HL-60 (cell line): ENCODE measurements at regions not wholly inside any gene's neighbourhood (a gene's known extent, or its start where the extent isn't known, plus 50 kb on each side); places are given as distances from the start of the nearest gene placed in this dataset.

Experiments
- DNase-seq, 2 experiments: peaks; one replicate each; pipeline ENCODE4 v3.0.0-alpha.2; 2010 to 2020; ENCODE audit warnings: low read depth in 1 of 2, low spot score in 1 of 2
- H3K27ac ChIP-seq: fragments of 250-450 bp; sonication (Bioruptor Pico); replicated peaks from 2 replicates; pipeline ENCODE4 v1.5.1; 2020; ENCODE audit warnings: mild to moderate bottlenecking, moderate library complexity
- H3K27me3 ChIP-seq: fragments of 250-450 bp; sonication (Bioruptor Pico); 2 replicates; pipeline ENCODE4 v1.5.1; 2021; ENCODE audit warnings: mild to moderate bottlenecking, moderate library complexity; ENCODE audit not compliant: insufficient read depth, poor library complexity, severe bottlenecking
- H3K4me3 ChIP-seq: replicated peaks from 2 replicates; pipeline ENCODE4 v1.5.1; 2011; ENCODE audit warnings: mild to moderate bottlenecking, control low read depth, low read length; ENCODE audit not compliant: insufficient read depth
- GABPA ChIP-seq: IDR thresholded peaks from 2 replicates; pipeline ENCODE4 v1.6.1; 2012; ENCODE audit warnings: low read depth
- POLR2AphosphoS5 ChIP-seq: IDR thresholded peaks from 2 replicates; pipeline ENCODE4 v1.6.1; 2012; ENCODE audit warnings: low read depth
- REST ChIP-seq: IDR thresholded peaks from 2 replicates; pipeline ENCODE4 v1.6.1; 2012; ENCODE audit warnings: low read depth; ENCODE audit not compliant: insufficient replicate concordance
- SPI1 ChIP-seq: IDR thresholded peaks from 2 replicates; pipeline ENCODE4 v1.6.1; 2012; ENCODE audit warnings: low read depth, mild to moderate bottlenecking, borderline replicate concordance
- TF ChIP-seq, protein P1 (sequence below): IDR thresholded peaks from one replicate; pipeline ENCODE4 v1.5.1; 2011; ENCODE audit warnings: low read length, control low read depth, inconsistent platforms; ENCODE audit not compliant: insufficient read depth

- TF ChIP-seq GABPA (no peak), REST (no peak), SPI1 (no peak)
- no peak for DNase-seq
- Histone ChIP-seq H3K4me3 (no peak overlapping the region), H3K27me3 (no peaks in the 10 kb centered on the region), H3K27ac (no peak overlapping the region)
These were observed 253.8 kb upstream of the RAB4A start for GRCh38 chr1:229017091-229017490.

- H3K27ac ChIP-seq: no peak overlapping the region
- H3K27me3 ChIP-seq: no peaks in the 10 kb centered on the region
- no peak for DNase-seq
- TF ChIP-seq, protein P1, sequence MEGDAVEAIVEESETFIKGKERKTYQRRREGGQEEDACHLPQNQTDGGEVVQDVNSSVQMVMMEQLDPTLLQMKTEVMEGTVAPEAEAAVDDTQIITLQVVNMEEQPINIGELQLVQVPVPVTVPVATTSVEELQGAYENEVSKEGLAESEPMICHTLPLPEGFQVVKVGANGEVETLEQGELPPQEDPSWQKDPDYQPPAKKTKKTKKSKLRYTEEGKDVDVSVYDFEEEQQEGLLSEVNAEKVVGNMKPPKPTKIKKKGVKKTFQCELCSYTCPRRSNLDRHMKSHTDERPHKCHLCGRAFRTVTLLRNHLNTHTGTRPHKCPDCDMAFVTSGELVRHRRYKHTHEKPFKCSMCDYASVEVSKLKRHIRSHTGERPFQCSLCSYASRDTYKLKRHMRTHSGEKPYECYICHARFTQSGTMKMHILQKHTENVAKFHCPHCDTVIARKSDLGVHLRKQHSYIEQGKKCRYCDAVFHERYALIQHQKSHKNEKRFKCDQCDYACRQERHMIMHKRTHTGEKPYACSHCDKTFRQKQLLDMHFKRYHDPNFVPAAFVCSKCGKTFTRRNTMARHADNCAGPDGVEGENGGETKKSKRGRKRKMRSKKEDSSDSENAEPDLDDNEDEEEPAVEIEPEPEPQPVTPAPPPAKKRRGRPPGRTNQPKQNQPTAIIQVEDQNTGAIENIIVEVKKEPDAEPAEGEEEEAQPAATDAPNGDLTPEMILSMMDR: no peak
- TF ChIP-seq GABPA: no peak
- TF ChIP-seq POLR2AphosphoS5: no peak
- TF ChIP-seq REST: no peak
- no peak for TF ChIP-seq SPI1
- no peak overlapping the region for H3K4me3 ChIP-seq
These were observed 252.1 kb upstream of the RAB4A start for GRCh38 chr1:229018674-229019295.

DNA sequence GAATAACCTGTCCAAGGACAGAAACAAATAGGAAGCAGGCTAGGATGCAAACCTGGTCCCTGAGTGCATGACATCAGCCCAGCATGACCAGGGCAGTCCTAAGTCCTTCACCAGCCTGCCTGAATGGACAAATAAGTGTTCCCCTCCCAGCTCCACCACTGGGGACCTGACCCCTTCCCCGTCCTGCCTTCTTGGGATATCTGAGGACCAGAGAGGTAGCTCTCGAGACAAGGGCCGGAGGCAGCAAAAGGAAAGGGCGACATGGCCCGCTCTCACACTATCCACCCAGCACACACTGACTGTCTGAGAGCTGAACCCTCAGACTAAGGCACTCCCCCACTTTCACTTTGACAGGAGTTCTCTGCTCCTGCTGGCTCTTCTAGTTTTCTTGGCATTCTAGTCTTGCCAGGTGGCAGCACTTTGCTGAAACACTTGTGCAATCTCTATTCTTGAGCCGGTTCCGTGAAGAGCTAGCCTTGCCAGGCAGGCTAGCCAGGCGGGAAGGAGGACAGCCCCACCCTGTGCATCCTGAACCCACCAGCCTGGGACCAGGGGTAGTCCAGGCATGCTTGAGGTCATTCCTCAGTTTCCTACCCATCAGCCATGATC is 251.1 kb upstream of the RAB4A start:
- DNase-seq: no peak
- Histone ChIP-seq H3K4me3 (no peak overlapping the region), H3K27me3 (no peaks in the 10 kb centered on the region), H3K27ac (no peak overlapping the region)
- TF ChIP-seq SPI1: no peak
- no peak for TF ChIP-seq REST
- TF ChIP-seq, protein P1: no peak
- TF ChIP-seq POLR2AphosphoS5: no peak
- TF ChIP-seq GABPA: no peak
